Esophagus muscularis mucosa (tissue), 4 donors: ENCODE measurements at regions not wholly inside any gene's neighbourhood (a gene's known extent, or its start where the extent isn't known, plus 50 kb on each side); places are given as distances from the start of the nearest gene placed in this dataset.

ENCODE experiments used
- EP300 ChIP-seq: sonication (generic); formaldehyde crosslinking; IDR thresholded peaks from one replicate; pipeline ENCODE4 v1.6.1; 2017; ENCODE audit warnings: antibody characterized with exemption
- POLR2A ChIP-seq: fragments of 450-650 bp; IDR thresholded peaks from one replicate; pipeline ENCODE4 v1.6.1; 2017; ENCODE audit warnings: antibody characterized with exemption, moderate library complexity, mild to moderate bottlenecking, low read depth
- TF ChIP-seq, protein P1 (sequence below), 3 experiments: fragments of 200-600 bp in 2 of 3; fragments of 450-650 bp in 1 of 3; sonication (generic) in 2 of 3; IDR thresholded peaks; one replicate each; pipeline ENCODE4 v1.5.1; 2017 to 2019; ENCODE audit warnings: antibody characterized with exemption in 3 of 3, mild to moderate bottlenecking in 2 of 3, moderate library complexity in 1 of 3

DNA sequence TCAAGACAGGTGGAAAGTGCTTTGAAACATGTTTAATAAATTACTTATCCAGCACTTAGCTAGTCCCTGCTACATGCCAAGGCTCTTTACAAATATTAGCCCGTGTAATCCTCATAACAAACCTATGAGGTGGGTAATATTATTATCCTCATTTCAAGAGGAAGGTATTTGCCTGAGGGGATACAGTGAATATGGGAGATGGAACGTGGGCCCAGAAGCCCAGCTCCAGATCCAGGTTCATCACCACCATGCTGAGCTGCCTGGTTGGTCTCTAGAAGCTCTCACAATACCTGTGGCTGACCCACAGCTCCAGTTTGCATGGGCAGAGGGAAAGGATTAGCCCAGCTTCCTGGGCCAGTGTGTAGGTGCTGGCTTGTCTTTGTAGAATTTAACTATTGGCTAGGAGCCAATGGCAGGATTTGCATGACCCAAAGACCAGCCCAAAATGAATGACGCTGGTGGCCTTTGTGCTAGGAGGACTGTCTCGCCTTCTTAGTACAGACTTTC, 61.6 kb upstream of the ATP8B1 start:
- TF ChIP-seq, protein P1, sequence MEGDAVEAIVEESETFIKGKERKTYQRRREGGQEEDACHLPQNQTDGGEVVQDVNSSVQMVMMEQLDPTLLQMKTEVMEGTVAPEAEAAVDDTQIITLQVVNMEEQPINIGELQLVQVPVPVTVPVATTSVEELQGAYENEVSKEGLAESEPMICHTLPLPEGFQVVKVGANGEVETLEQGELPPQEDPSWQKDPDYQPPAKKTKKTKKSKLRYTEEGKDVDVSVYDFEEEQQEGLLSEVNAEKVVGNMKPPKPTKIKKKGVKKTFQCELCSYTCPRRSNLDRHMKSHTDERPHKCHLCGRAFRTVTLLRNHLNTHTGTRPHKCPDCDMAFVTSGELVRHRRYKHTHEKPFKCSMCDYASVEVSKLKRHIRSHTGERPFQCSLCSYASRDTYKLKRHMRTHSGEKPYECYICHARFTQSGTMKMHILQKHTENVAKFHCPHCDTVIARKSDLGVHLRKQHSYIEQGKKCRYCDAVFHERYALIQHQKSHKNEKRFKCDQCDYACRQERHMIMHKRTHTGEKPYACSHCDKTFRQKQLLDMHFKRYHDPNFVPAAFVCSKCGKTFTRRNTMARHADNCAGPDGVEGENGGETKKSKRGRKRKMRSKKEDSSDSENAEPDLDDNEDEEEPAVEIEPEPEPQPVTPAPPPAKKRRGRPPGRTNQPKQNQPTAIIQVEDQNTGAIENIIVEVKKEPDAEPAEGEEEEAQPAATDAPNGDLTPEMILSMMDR (IDR thresholded peaks at IDR 0.05), result no peak
- TF ChIP-seq POLR2A, result no peak
- TF ChIP-seq EP300, result no peak
